Stimulated activated CD8-positive, alpha-beta memory T cell treated with anti-CD3 and anti-CD28 coated beads, Interleukin-7, amount 100 ng/mL, for 24 hours (primary cell): ENCODE measurements at regions not wholly inside any gene's neighbourhood (a gene's known extent, or its start where the extent isn't known, plus 50 kb on each side); places are given as distances from the start of the nearest gene placed in this dataset.

ENCODE experiments used
- DNase-seq: peaks from one replicate; pipeline ENCODE4 v3.0.0-alpha.2; 2020; ENCODE audit warnings: low read depth

DNA sequence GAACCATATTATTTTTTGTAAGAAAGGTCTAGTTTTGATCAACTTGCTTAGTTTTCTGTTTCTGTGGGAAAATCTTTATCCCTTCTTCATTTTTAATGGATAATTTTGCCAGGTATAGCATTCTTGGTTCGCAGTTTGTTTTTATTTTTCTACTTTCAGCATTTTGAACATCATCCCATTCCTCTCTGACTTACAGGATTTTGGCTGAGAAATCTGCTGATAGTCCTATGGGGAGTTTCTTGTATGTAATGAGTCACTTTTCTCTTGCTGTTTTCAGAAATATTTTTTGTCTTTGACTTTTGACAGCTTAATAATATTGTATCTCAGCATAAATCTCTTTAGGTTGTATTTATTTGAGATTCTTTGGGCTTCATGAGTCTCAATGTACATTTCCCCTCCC is 389.1 kb downstream of the PBX1 start:
- no peak for DNase-seq

DNA sequence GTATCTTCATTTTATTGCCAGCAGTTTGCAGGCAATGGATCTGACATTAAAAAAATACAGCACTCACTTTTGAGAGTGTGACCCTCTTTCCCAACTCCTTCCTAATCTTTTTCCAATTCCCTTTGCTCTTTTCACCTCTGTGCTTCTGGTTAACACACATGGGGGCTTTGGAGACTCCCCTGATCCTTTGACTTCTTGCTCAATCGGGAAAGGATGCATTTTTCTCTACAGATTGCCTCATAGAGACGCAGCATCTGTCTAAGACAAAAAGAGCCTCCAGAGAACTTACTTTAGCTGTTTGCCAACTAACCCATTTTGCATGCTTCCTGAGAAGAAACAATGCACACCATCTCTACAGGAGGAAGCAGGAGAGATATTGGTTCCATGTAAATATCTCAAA is 378.3 kb downstream of the PBX1 start:
- DNase-seq, result no peak

DNA sequence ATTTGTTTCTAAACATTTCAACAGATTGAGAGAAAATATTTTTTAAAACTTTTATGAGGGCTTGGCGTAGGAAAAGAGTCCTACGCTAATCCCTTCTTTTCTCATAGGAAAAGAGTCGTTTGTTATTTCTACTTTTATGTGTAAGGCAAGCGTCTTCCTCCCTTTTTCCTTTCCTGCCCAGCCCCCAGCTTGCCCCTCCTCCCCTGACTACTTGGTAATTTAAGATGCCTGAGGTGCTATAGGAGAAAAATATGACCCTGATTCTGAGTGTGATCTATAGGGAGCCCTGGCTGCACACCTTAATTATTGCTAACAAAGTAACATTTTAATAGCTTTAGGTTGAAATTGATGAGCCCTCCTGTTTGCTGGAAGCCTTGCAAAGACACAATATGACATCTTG is 373.6 kb downstream of the PBX1 start:
- DNase-seq, result no peak

DNA sequence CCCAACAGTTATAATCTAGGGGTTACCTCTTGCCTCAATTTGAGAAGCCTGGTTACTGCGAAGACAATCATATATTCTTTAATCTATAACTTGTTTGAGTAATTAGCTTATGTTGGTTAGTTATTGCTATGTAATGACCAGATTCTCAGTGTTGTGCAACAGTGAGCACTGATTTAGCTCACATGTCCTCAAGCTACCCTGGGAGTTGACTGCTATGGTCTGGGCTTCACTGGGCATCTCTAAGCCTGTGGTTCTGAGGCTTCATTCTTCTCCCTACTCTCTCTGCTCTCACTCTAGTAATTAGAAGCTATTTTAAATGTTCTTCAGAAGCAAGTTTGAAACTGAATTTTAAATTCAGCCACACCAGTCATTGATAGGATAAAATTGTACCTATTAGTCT is 371.8 kb downstream of the PBX1 start:
- DNase-seq, result no peak

DNA sequence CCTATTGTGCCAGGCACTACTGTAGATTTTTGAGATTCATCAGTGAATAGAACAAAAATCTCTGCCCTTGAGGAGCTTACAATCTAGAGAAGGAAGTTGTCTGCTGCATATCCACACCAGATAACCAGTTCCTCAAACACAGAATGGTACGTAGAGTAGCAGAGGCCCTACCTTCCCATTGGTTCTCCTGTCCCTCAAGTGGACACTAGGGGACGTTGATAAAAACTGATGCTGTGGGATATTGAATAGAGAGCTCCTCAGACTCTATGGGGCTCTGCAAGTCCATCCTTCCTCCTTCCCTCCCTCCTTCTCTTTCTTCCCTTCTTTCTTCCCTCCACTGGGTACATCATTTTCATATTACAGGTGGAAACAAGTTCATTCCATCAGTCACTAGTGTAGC is 371.3 kb downstream of the PBX1 start:
- no peak for DNase-seq

DNA sequence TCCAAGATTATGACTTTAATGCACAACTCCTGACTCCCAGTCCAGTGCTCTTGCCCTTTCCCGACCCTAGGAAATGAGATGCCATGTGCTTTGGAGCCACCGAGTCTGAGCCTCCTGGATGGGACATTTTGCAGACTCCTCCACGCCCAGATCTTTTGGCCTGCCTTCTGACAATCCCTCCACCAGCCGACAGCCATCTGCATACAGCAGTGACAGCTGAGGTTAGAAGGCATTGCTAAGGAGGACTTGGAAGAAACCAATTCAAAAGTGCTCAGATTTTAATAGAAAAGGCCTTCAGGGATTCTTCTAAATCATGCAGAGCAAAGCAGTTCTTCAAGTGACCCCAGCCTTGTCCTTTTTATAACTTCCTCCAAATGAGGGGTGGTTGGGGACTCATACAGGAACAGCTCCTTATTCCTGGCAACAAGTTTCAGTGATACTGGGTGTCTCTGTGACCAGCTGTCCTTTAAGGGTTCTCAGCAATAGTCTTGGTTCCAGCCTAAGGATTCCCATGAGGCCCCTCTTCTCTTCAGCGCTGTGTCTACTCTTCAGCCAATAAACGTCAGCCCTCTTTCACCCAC is 369.3 kb downstream of the PBX1 start:
- no peak for DNase-seq

DNA sequence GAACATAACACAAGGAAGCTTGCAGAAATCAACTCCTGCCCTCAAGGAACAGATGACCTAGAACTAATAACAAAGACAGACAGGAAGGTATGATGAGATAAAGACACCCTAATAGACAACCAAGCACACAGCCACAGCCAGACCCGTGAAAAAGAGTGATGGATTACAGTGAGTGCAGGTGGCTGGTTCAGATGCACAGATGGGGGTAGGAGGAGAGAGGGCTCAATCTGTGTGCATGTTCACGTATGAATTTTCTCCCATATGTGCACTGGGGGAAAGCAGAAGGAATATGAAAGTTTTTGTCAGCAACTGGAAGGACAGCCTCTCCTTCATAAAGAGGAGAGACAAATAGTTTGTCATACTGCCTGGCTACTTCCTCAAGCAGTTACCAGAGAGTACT is 367.1 kb downstream of the PBX1 start:
- no peak for DNase-seq

DNA sequence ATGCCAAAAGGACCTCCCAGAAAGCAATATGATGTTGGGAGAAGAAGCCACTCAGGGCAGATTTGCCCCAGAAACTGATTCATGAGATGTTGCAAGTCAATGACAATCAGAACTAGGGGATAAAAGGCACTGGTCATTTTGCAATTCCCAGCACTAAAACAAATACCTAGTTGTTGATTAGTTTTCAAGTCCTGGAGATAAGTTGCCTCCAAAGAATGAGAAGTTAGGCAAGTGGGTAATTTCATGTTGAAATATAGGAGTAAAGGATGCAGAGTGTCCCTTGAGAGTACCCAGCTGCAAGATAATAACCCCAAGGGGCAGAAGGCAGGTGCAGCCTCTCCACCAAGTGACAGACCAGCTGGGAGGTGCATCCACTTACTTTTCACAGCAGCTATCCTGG is 363.6 kb downstream of the PBX1 start:
- DNase-seq, result no peak

DNA sequence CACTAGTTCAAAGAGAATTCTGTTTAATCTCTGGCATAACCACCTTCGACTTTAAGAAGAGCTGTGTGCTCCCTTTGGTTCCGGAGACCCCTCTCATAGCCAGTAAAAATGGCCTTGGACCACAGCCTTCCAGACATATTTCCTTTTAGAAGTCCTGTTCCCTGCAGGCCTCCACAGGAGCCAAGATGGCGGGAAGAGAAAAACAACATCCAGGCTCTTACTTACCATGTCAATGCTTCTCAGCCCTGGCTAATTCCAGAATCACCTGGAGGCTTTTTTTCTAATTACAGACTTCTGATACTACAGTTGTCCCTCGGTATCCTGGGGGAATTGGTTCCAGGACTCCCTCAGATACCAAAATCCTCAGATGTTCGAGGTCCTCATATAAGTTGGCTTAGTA is 362.5 kb downstream of the PBX1 start:
- DNase-seq, result no peak

DNA sequence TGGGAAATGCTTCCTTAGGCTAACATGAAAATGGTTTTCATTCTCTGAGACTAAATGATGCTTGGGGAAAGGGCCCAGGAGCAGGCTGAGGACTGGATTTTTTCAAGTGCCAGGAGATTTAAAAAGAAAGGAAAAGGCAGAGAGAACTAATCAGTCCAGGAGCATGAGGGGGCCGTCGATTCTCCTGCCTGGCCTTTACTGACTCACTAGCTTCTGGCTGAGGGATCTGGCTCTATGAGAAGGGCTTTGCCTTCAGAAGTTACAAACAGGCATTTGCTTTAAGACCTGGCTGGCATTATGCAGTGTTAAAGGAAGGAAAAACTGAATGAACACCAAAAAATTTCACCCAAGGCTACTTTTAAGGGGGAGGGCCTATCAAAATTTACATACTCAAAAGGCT is 359.2 kb downstream of the PBX1 start:
- DNase-seq, result no peak

DNA sequence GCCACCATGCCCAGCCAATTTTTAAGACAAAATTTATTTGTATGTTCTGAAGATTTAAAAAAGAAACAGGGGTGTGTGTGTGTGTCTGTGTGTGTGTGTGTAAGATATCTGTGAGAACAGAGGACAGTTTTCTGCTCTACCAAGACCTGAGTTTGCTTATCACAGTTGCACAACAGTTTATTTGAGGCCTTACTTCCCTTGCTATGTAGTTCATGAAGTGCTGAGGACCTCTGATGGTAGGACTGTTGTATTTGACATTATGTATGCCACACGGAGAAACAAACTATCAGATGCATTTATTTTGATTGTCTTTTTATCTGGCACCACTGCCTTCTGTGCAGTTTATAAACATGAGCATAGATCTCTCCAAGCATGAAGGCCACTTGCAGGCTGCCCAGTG is 355.2 kb downstream of the PBX1 start:
- DNase-seq, result no peak

DNA sequence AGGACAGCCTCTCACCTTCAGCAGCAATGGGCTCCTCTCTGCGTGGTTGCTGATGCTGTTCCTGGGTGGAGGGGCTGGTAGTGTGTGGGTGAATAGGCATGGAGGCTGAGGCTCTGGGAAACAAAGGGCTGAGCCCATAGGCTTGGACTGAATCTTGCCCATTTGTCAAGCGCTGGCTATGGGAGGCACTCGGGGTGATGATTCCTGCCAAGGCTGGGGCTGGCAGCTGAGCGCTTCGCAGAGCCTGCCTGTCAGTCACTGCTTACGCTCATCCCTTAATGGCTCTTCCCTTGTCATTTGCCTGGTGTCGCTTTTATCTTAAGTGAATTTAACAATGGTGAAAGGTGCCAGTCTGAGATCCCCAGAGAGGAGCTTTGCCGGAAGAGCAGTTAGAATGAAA is 353.3 kb downstream of the PBX1 start:
- no peak for DNase-seq

DNA sequence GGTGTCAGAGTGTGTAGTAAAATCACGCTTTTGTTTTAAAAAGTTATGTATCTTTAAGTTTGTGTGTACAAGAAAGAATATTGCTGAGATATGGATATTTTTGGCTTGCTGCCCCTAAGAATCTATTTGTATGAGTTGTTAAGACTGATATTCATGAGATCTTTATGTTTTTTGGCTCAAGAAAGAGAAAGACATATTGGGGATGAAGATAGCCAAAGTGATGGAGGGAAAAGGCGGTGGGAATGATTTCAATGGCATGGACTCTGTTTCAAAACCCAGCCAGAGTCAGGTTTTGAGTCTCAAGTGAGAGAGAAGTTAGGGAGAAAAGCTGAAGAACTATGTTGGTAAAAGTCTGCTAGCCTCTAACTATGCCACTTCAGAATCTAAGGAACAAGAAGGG is 351.7 kb downstream of the PBX1 start:
- DNase-seq, result no peak

DNA sequence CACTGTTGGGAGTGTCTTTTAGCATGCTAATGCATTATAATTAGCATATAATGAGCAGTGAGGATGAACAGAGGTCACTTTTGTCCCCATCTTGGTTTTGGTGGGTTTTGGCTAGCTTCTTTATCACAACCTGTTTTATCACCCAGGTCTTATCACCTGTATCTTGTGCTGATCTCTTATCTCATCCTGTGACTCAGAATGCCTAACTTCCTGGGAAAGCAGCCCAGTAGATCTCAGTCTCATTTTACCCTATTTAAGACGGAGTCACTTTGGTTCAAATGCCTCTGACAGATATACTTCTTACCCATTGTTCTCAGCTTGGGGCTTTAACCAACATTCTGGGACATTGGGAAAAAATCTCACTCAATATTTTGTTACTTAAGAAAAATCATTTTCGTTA is 348.7 kb downstream of the PBX1 start:
- no peak for DNase-seq

DNA sequence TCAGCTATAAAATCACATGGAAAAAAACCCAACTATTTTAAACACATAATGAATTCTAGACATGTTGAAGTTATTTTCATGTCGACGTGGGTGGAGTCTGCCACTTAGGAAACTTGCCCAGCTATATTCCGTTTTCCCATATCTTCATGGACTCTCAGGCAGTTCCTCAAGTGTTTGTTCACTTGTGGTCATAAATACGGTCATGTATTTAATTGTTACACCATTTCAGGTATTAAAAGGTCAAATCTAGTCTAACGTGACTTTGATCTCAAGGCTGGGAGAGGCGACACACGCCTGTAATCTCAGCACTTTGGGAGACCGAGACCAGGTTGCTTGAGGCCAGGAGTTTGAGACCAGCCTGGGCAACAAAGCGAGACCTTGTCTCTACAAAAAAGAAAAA is 346.9 kb downstream of the PBX1 start:
- DNase-seq, result no peak

DNA sequence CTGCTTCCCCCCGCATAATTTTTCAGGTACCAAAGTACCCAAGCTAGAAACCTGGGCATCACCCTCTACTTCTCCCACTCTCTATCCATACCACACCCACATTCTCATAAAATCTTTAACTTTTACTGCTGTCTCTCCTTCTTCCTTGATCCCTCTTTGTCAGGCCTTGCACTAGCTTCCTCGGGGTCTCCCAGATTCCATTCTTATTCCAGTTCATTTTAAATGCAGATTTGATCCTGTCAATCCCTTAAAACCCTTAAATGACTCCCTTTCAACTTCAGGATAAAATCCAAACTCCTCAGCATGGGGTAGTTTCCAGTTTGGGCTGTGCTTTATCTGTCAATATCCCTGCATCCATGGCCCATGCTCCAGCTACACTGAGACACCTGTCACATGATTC is 343.5 kb downstream of the PBX1 start:
- no peak for DNase-seq
